Endothelial cell of umbilical vein (primary cell): ENCODE measurements at regions not wholly inside any gene's neighbourhood (a gene's known extent, or its start where the extent isn't known, plus 50 kb on each side); places are given as distances from the start of the nearest gene placed in this dataset.

ENCODE experiments used
- BruUV-seq: library from RNA; stranded (reverse); fragments of 400-500 nt; replicated peaks from 2 replicates; lab custom pipeline; 2021; lab: Mats Ljungman, UMichigan
- CTCF ChIA-PET: fragments of 300-600, 350-600 bp; sonication (Branson Sonifier 250); formaldehyde crosslinking; loops from one replicate; lab custom pipeline; 2021; ENCODE audit warnings: antibody characterized with exemption, inconsistent platforms; lab: Charles Lee
- POLR2A ChIA-PET: fragments of 300-600, 350-600 bp; sonication (Branson Sonifier 250); formaldehyde crosslinking; loops from one replicate; lab custom pipeline; 2021; ENCODE audit warnings: antibody characterized with exemption, inconsistent platforms; lab: Charles Lee
- DNase-seq: peaks from one replicate; pipeline ENCODE4 v3.0.0-alpha.2; 2011; ENCODE audit warnings: low read depth, low spot score
- FAIRE-seq: peaks from 2 replicates; lab custom pipeline; 2011; peaks lifted over from hg19 to GRCh38; lab: Jason Lieb, UNC
- H2AFZ ChIP-seq: 2 replicates; pipeline ENCODE4 v1.6.0; 2012; ENCODE audit warnings: low read depth, low read length, control low read depth, inconsistent platforms
- H3K27ac ChIP-seq: 2 replicates; pipeline ENCODE4 v1.5.1; 2011; ENCODE audit warnings: low read depth, mild to moderate bottlenecking, control low read depth, low read length, moderate library complexity; ENCODE audit not compliant: insufficient read depth
- H3K27me3 ChIP-seq, 2 experiments: 2 replicates each; pipeline versions ENCODE4 v1.6.0 to v1.6.1; 2011; ENCODE audit warnings: low read length in 2 of 2, mixed read lengths in 1 of 2; ENCODE audit not compliant: control insufficient read depth in 2 of 2, insufficient read depth in 2 of 2
- H3K36me3 ChIP-seq, 2 experiments: 2 replicates in 1 of 2; 3 replicates in 1 of 2; pipeline ENCODE4 v1.5.1; 2011; ENCODE audit warnings: low read length in 2 of 2, mild to moderate bottlenecking in 1 of 2, moderate library complexity in 1 of 2; ENCODE audit not compliant: control insufficient read depth in 2 of 2, insufficient read depth in 2 of 2; ENCODE audit errors: extremely low read depth in 1 of 2
- H3K4me1 ChIP-seq: 3 replicates; pipeline ENCODE4 v1.5.1; 2011; ENCODE audit warnings: mild to moderate bottlenecking, low read length; ENCODE audit not compliant: control insufficient read depth, insufficient read depth; ENCODE audit errors: extremely low read depth
- H3K4me2 ChIP-seq: 2 replicates; pipeline ENCODE4 v1.6.1; 2011; ENCODE audit warnings: low read length, control low read depth, mixed read lengths; ENCODE audit not compliant: insufficient read depth
- H3K4me3 ChIP-seq, 3 experiments: fragments of 200-600 bp in 1 of 3; sonication (generic), shearing (Covaris generic) in 1 of 3; replicated peaks in 1 of 3; 2 replicates each; pipeline ENCODE4 v1.5.1; 2011 to 2016; ENCODE audit warnings: control low read depth in 3 of 3, low read length in 3 of 3, mild to moderate bottlenecking in 2 of 3, inconsistent platforms in 1 of 3, low read depth in 1 of 3, moderate library complexity in 1 of 3; ENCODE audit not compliant: insufficient read depth in 1 of 3
- H3K79me2 ChIP-seq: 2 replicates; pipeline ENCODE4 v1.6.0; 2012; ENCODE audit warnings: low read length, inconsistent platforms; ENCODE audit not compliant: control insufficient read depth, insufficient read depth
- H3K9ac ChIP-seq: replicated peaks from 2 replicates; pipeline ENCODE3; 2011; ENCODE audit warnings: low read length, control low read depth; ENCODE audit not compliant: insufficient read depth; ENCODE audit errors: extremely low read depth
- H3K9me1 ChIP-seq: replicated peaks from 3 replicates; pipeline ENCODE4 v1.6.0; 2011; ENCODE audit warnings: mild to moderate bottlenecking, low read length; ENCODE audit not compliant: control insufficient read depth, insufficient read depth; ENCODE audit errors: extremely low read depth
- H3K9me3 ChIP-seq: replicated peaks from 2 replicates; pipeline ENCODE4 v1.5.1; 2012; ENCODE audit warnings: low read length, inconsistent platforms; ENCODE audit not compliant: control insufficient read depth, insufficient read depth
- H4K20me1 ChIP-seq: replicated peaks from 2 replicates; pipeline ENCODE3; 2011; ENCODE audit warnings: mild to moderate bottlenecking, low read length; ENCODE audit not compliant: control insufficient read depth, insufficient read depth; ENCODE audit errors: extremely low read depth
- CTCF ChIP-seq, 2 donors: IDR thresholded peaks; 1 replicate in 1 of 2; 2 replicates in 1 of 2; pipeline ENCODE4 v1.5.1; 2011; ENCODE audit warnings: low read length in 2 of 2, mild to moderate bottlenecking in 2 of 2, moderate library complexity in 2 of 2, control low read depth in 1 of 2, inconsistent platforms in 1 of 2, low read depth in 1 of 2; ENCODE audit not compliant: insufficient read depth in 1 of 2; ENCODE audit errors: extremely low read depth in 1 of 2
- EZH2 ChIP-seq: IDR thresholded peaks from 2 replicates; pipeline ENCODE4 v1.6.1; 2012; ENCODE audit warnings: borderline replicate concordance, low read depth, mild to moderate bottlenecking, moderate library complexity, low read length, inconsistent platforms; ENCODE audit not compliant: severe bottlenecking
- FOS ChIP-seq: IDR thresholded peaks from 2 replicates; pipeline ENCODE4 v1.6.1; 2011; ENCODE audit warnings: mild to moderate bottlenecking, low read length, moderate library complexity, borderline replicate concordance; ENCODE audit not compliant: insufficient read depth
- GATA2 ChIP-seq: IDR thresholded peaks from 2 replicates; pipeline ENCODE4 v1.7.0; 2011; ENCODE audit warnings: low read depth, mild to moderate bottlenecking, moderate library complexity, mixed read lengths, low read length; ENCODE audit not compliant: insufficient read length, insufficient read depth
- JUN ChIP-seq: IDR thresholded peaks from 2 replicates; pipeline ENCODE4 v1.6.1; 2011; ENCODE audit warnings: borderline replicate concordance, low read depth; ENCODE audit not compliant: insufficient read length, insufficient read depth
- MYC ChIP-seq: IDR thresholded peaks from one replicate; pipeline ENCODE4 v1.6.1; 2011; ENCODE audit warnings: mild to moderate bottlenecking, low read depth, low read length
- POLR2A ChIP-seq: IDR thresholded peaks from 2 replicates; pipeline ENCODE4 v1.6.1; 2012; ENCODE audit warnings: low read depth, mild to moderate bottlenecking, control low read depth, low read length
- POLR2AphosphoS5 ChIP-seq: IDR thresholded peaks from 2 replicates; pipeline ENCODE4 v1.6.1; 2012; ENCODE audit warnings: low read depth, mild to moderate bottlenecking, control low read depth, low read length, moderate library complexity; ENCODE audit not compliant: insufficient read depth
- dilution Hi-C: fragments of 300-500 bp; cut with MboI; formaldehyde crosslinking; loops from one replicate; pipeline ENCODE4 v1.15.0; 2019; ENCODE audit warnings: low sequenced_read_pairs; ENCODE audit not compliant: extremely low pct_ligation_motif_present
- intact Hi-C: fragments of 100-400 bp; cut with micrococcal nuclease; formaldehyde crosslinking; loops from one replicate; pipeline ENCODE4 v1.10.0; 2022
- TF ChIP-seq, protein P1 (sequence below): IDR thresholded peaks from 2 replicates; pipeline ENCODE4 v1.6.1; 2011; ENCODE audit not compliant: insufficient read depth, insufficient read length

GRCh38 chr2:238731961-238732360 is 115.9 kb upstream of the TWIST2 start:
- H2AFZ ChIP-seq: no peak overlapping the region

GRCh38 chr2:238738917-238739316 is 109.0 kb upstream of the TWIST2 start:
- H2AFZ ChIP-seq: no peak overlapping the region
- dilution Hi-C loops (no loop called here), intact Hi-C loops (no loop called here)
- H3K9me3 ChIP-seq: peaks cover 2% of the 10 kb centered on the region
- DNase-seq (no peak), FAIRE-seq (no peak)
- ChIA-PET CTCF (no interaction called here), POLR2A (no interaction called here)
- no peaks in the 10 kb centered on the region for H3K36me3 ChIP-seq
- no peaks in the 10 kb centered on the region for H3K4me1 ChIP-seq
- no peaks in the 10 kb centered on the region for H4K20me1 ChIP-seq
- H3K4me2 ChIP-seq: no peak overlapping the region
- H3K9ac ChIP-seq: no peak overlapping the region
- H3K79me2 ChIP-seq: no peaks in the 10 kb centered on the region
- H3K27ac ChIP-seq: no peak overlapping the region
- TF ChIP-seq POLR2AphosphoS5 (no peak), POLR2A (no peak), FOS (no peak), MYC (no peak), CTCF (IDR thresholded peaks at IDR 0.05; ENCODE audit: extremely low read depth in 1 of 2, insufficient read depth in 1 of 2, low read depth in 1 of 2, low read length in 2 of 2) (no peak), EZH2 (no peak), GATA2 (no peak), JUN (no peak)
- TF ChIP-seq, protein P1, sequence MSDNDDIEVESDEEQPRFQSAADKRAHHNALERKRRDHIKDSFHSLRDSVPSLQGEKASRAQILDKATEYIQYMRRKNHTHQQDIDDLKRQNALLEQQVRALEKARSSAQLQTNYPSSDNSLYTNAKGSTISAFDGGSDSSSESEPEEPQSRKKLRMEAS: no peak
- no peaks in the 10 kb centered on the region for H3K9me1 ChIP-seq
- no peak overlapping the region for H3K4me3 ChIP-seq
- no peaks in the 10 kb centered on the region for H3K27me3 ChIP-seq
- no TSS peak for BruUV-seq

More at GRCh38 chr2:238731961-238732360, 115.9 kb upstream of the TWIST2 start:
- Histone ChIP-seq H3K27ac (no peak overlapping the region), H3K79me2 (no peaks in the 10 kb centered on the region), H3K9me3 (no peaks in the 10 kb centered on the region), H3K4me2 (no peak overlapping the region), H3K36me3 (no peaks in the 10 kb centered on the region), H3K9me1 (no peaks in the 10 kb centered on the region), H3K4me1 (no peaks in the 10 kb centered on the region), H3K4me3 (no peak overlapping the region), H3K9ac (no peak overlapping the region), H4K20me1 (no peaks in the 10 kb centered on the region), H3K27me3 (no peaks in the 10 kb centered on the region)
- DNase-seq (no peak), FAIRE-seq (no peak)
- intact Hi-C loops (no loop called here), dilution Hi-C loops (no loop called here)
- ChIA-PET POLR2A (no interaction called here), CTCF (interaction anchor here (1.2 kb wide), 1 partner anchor 53 kb away, joined by 3 read pairs; no protein-coding TSS in a partner anchor)
- BruUV-seq: no TSS peak
- no peak for TF ChIP-seq GATA2
- TF ChIP-seq EZH2: no peak
- TF ChIP-seq FOS: no peak
- TF ChIP-seq, protein P1: no peak
- no peak for TF ChIP-seq MYC
- no peak for TF ChIP-seq POLR2A
- TF ChIP-seq POLR2AphosphoS5: no peak
